ENCODE measurements at regions not wholly inside any gene's neighbourhood (a gene's known extent, or its start where the extent isn't known, plus 50 kb on each side); places are given as distances from the start of the nearest gene placed in this dataset.

DNA sequence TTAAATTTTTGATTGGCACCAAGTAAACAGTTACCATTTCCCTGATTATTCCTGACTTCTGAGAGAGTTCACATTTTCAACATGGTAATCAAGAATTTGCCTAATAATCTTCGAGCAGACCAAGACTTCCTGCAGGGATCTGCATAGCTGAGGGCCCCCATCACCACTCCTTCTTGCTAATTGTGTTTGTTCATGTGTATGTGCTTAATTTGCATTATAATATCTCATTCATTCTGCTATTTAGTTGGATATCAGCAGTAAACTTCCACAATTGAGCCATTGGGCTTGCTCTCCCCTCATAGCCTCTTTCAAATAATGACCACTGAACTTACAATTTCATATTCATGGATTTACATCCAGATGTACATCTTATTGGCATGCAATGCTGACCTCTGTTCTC lies 292.5 kb downstream of the SPATA18 start:
- TF ChIP-seq CTCF (conservative IDR thresholded peaks at IDR 0.05; ENCODE audit: low read depth, low read length) (no peak), EZH2 (IDR thresholded peaks at IDR 0.05; ENCODE audit: low read length, unreplicated experiment) (no peak), EZH2phosphoT487 (IDR thresholded peaks at IDR 0.05; ENCODE audit: borderline replicate concordance, low read length) (no peak)
